Tibial artery (tissue), 4 donors: ENCODE measurements at regions not wholly inside any gene's neighbourhood (a gene's known extent, or its start where the extent isn't known, plus 50 kb on each side); places are given as distances from the start of the nearest gene placed in this dataset.
A peak's percentile ranks its signal among the peaks of the same experiment; 100 is the strongest.
"Not testable (repeated sequence)": the region's sequence is repeated elsewhere in the genome, so short reads cannot be mapped to it uniquely, and the experiment has no call there.

Experiments
- DNase-seq, 2 donors: peaks; one replicate each; pipeline ENCODE4 v3.0.0-alpha.2; 2019
- H3K27ac ChIP-seq, 2 donors: fragments of 200-600 bp; sonication (generic) in 1 of 2; 1 replicate in 1 of 2; 2 replicates in 1 of 2; pipeline ENCODE4 v1.5.1; 2018 to 2019; ENCODE audit warnings: mild to moderate bottlenecking in 1 of 2
- H3K27me3 ChIP-seq, 2 donors: fragments of 200-600 bp; sonication (generic) in 1 of 2; one replicate each; pipeline versions ENCODE4 v1.5.1 to v1.6.0; 2016 to 2019
- H3K36me3 ChIP-seq, 3 donors: fragments of 200-600 bp; sonication (generic) in 2 of 3; one replicate each; pipeline ENCODE4 v1.5.1; 2016 to 2019; ENCODE audit warnings: mild to moderate bottlenecking in 2 of 3
- H3K4me1 ChIP-seq, 4 donors: fragments of 200-600 bp; sonication (generic) in 2 of 4; 1 replicate in 3 of 4; 2 replicates in 1 of 4; pipeline ENCODE4 v1.5.1; 2016 to 2019
- H3K4me3 ChIP-seq, 2 donors: fragments of 200-600 bp; sonication (generic) in 1 of 2; 1 replicate in 1 of 2; 2 replicates in 1 of 2; pipeline ENCODE4 v1.5.1; 2018 to 2019; ENCODE audit warnings: mild to moderate bottlenecking in 2 of 2
- H3K9me3 ChIP-seq, 3 donors: fragments of 200-600 bp; sonication (generic) in 1 of 3; one replicate each; pipeline ENCODE4 v1.5.1; 2016 to 2019
- CTCF ChIP-seq, 2 experiments: fragments of 200-600 bp in 1 of 2; fragments of 450-650 bp in 1 of 2; IDR thresholded peaks; one replicate each; pipeline ENCODE4 v1.5.1; 2017 to 2019; ENCODE audit warnings: antibody characterized with exemption in 2 of 2, mild to moderate bottlenecking in 1 of 2, moderate library complexity in 1 of 2
- intact Hi-C: fragments of 100-400 bp; cut with DNase I; formaldehyde crosslinking; loops from one replicate; pipeline ENCODE4 v1.15.0; 2023; ENCODE audit warnings: low total_unique reads

- intact Hi-C loops, result no loop called here
- Histone ChIP-seq H3K27ac (peak overlapping the region; percentile 72 to 90), H3K4me1 (peaks cover 0 to 23% (median 1%) of the 10 kb centered on the region in 4 donors), H3K36me3 (no peaks in the 10 kb centered on the region), H3K4me3 (no peak overlapping the region), H3K9me3 (no peaks in the 10 kb centered on the region), H3K27me3 (no peaks in the 10 kb centered on the region)
- TF ChIP-seq CTCF (IDR thresholded peaks at IDR 0.05), result no peak
- DNase-seq, result peak in 1 of 2 donors; percentile 51
These were observed 969.1 kb upstream of the DEFB115 start for GRCh38 chr20:30288346-30288745.

- Histone ChIP-seq H3K4me3 (peak overlapping the region; percentile 51 to 56), H3K27ac (peak overlapping the region; percentile 72 to 90), H3K4me1 (peaks cover 0 to 20% (median 0%) of the 10 kb centered on the region in 4 donors)
- DNase-seq, result peak in 1 of 2 donors; percentile 38
- H3K9me3 ChIP-seq, H3K27me3 ChIP-seq, intact Hi-C loops, H3K36me3 ChIP-seq: not testable (repeated sequence)
These were observed 968.4 kb upstream of the DEFB115 start for GRCh38 chr20:30289049-30289448.

- H3K9me3 ChIP-seq, H3K27me3 ChIP-seq, intact Hi-C loops, H3K36me3 ChIP-seq: not testable (repeated sequence)
- peak in 1 of 2 donors; percentile 69 for DNase-seq
- Histone ChIP-seq H3K27ac (peak overlapping the region; percentile 72 to 90), H3K4me3 (peak overlapping the region; percentile 51 to 56), H3K4me1 (peaks cover 0 to 15% (median 0%) of the 10 kb centered on the region in 4 donors)
These were observed 967.7 kb upstream of the DEFB115 start for GRCh38 chr20:30289711-30290141.

GRCh38 chr20:30290361-30291063 lies 967.0 kb upstream of the DEFB115 start:
- peak overlapping the region; percentile 51 to 56 for H3K4me3 ChIP-seq
- DNase-seq, result peak in 1 of 2 donors; percentile 61
- H3K9me3 ChIP-seq, H3K36me3 ChIP-seq, intact Hi-C loops, H3K27me3 ChIP-seq: not testable (repeated sequence)
- peak overlapping the region; percentile 72 to 90 for H3K27ac ChIP-seq
- H3K4me1 ChIP-seq, result peaks cover 0 to 11% (median 0%) of the 10 kb centered on the region in 4 donors

- DNase-seq, H3K36me3 ChIP-seq, intact Hi-C loops, H3K4me3 ChIP-seq, H3K27me3 ChIP-seq, H3K9me3 ChIP-seq: not testable (repeated sequence)
- H3K4me1 ChIP-seq, result peaks cover 0 to 11% (median 0%) of the 10 kb centered on the region in 4 donors
- H3K27ac ChIP-seq, result peak overlapping the region in 1 of 2 donors; percentile 90
These were observed 966.4 kb upstream of the DEFB115 start for GRCh38 chr20:30291064-30291379.

- H3K27ac ChIP-seq, H3K36me3 ChIP-seq, H3K4me3 ChIP-seq, intact Hi-C loops, H3K27me3 ChIP-seq, H3K9me3 ChIP-seq: not testable (repeated sequence)
- DNase-seq, result peak in 1 of 2 donors; percentile 53
- H3K4me1 ChIP-seq, result peaks cover 0 to 11% (median 0%) of the 10 kb centered on the region in 4 donors
These were observed 965.8 kb upstream of the DEFB115 start for GRCh38 chr20:30291686-30292085.

- H3K4me1 ChIP-seq, result peaks cover 0 to 12% (median 1%) of the 10 kb centered on the region in 4 donors
- DNase-seq, result not testable (repeated sequence)
These were observed 962.1 kb upstream of the DEFB115 start for GRCh38 chr20:30295396-30295795.

GRCh38 chr20:30295967-30296366 lies 961.5 kb upstream of the DEFB115 start:
- DNase-seq, intact Hi-C loops, H3K9me3 ChIP-seq, H3K27ac ChIP-seq, H3K27me3 ChIP-seq, H3K4me1 ChIP-seq, H3K36me3 ChIP-seq, H3K4me3 ChIP-seq: not testable (repeated sequence)

More at GRCh38 chr20:30295396-30295795, 962.1 kb upstream of the DEFB115 start:
- intact Hi-C loops, H3K27ac ChIP-seq, H3K4me3 ChIP-seq, H3K9me3 ChIP-seq, H3K36me3 ChIP-seq, H3K27me3 ChIP-seq: not testable (repeated sequence)

GRCh38 chr20:30297878-30298595 lies 959.4 kb upstream of the DEFB115 start:
- H3K27ac ChIP-seq, H3K27me3 ChIP-seq, intact Hi-C loops, H3K4me3 ChIP-seq, H3K9me3 ChIP-seq, H3K4me1 ChIP-seq, H3K36me3 ChIP-seq, DNase-seq: not testable (repeated sequence)

GRCh38 chr20:30300220-30300642 lies 957.2 kb upstream of the DEFB115 start:
- H3K36me3 ChIP-seq, H3K27ac ChIP-seq, H3K27me3 ChIP-seq, intact Hi-C loops, DNase-seq, H3K4me1 ChIP-seq, H3K9me3 ChIP-seq: not testable (repeated sequence)
- peak overlapping the region; percentile 24 to 42 for H3K4me3 ChIP-seq

- H3K27ac ChIP-seq, H3K4me1 ChIP-seq, DNase-seq, H3K27me3 ChIP-seq, intact Hi-C loops, H3K9me3 ChIP-seq, H3K4me3 ChIP-seq, H3K36me3 ChIP-seq: not testable (repeated sequence)
These were observed 954.7 kb upstream of the DEFB115 start for GRCh38 chr20:30302786-30303185.

- H3K9me3 ChIP-seq, H3K27ac ChIP-seq, H3K4me1 ChIP-seq, intact Hi-C loops, H3K4me3 ChIP-seq, H3K27me3 ChIP-seq, H3K36me3 ChIP-seq: not testable (repeated sequence)
- peak in 1 of 2 donors; percentile 21 for DNase-seq
These were observed 947.5 kb upstream of the DEFB115 start for GRCh38 chr20:30309938-30310337.

- H3K27ac ChIP-seq, DNase-seq, intact Hi-C loops, H3K9me3 ChIP-seq, H3K27me3 ChIP-seq, H3K4me1 ChIP-seq, H3K36me3 ChIP-seq, H3K4me3 ChIP-seq: not testable (repeated sequence)
These were observed 947.1 kb upstream of the DEFB115 start for GRCh38 chr20:30310385-30310784.
